ENCODE measurements at regions not wholly inside any gene's neighbourhood (a gene's known extent, or its start where the extent isn't known, plus 50 kb on each side); places are given as distances from the start of the nearest gene placed in this dataset.
"Not testable (repeated sequence)": the region's sequence is repeated elsewhere in the genome, so short reads cannot be mapped to it uniquely, and the experiment has no call there.

GRCh38 chr5:154702477-154702876 lies 52.7 kb upstream of the LARP1 start:
- Histone ChIP-seq H3K4me1 (ENCODE audit: control insufficient read depth in 3 of 3, insufficient read depth in 3 of 3, low read length in 3 of 3) (peaks cover 7 to 11% (median 7%) of the 10 kb centered on the region in 3 donors), H3K27me3 (ENCODE audit: control insufficient read depth in 3 of 3, insufficient read depth in 3 of 3, low read length in 3 of 3) (no peaks in the 10 kb centered on the region), H3K9me3 (ENCODE audit: control insufficient read depth in 3 of 3, low read length in 3 of 3) (no peaks in the 10 kb centered on the region), H3K36me3 (ENCODE audit: control insufficient read depth in 3 of 3, insufficient read depth in 3 of 3, low read length in 3 of 3) (no peaks in the 10 kb centered on the region), H3K9ac (ENCODE audit: low read depth in 1 of 3, low read length in 3 of 3) (no peak overlapping the region), H3K27ac (ENCODE audit: low read depth, low read length) (no peak overlapping the region), H3K4me3 (ENCODE audit: low read length in 3 of 3) (no peak overlapping the region)

GRCh38 chr5:154701725-154702124 lies 53.5 kb upstream of the LARP1 start:
- H3K27ac ChIP-seq (ENCODE audit: low read depth, low read length): peak overlapping the region; percentile 47

GRCh38 chr5:154701181-154701580 lies 54.0 kb upstream of the LARP1 start:
- no peak overlapping the region for H3K9ac ChIP-seq (ENCODE audit: low read depth in 1 of 3, low read length in 3 of 3)
- H3K9me3 ChIP-seq (ENCODE audit: control insufficient read depth in 3 of 3, low read length in 3 of 3): no peaks in the 10 kb centered on the region
- H3K27ac ChIP-seq (ENCODE audit: low read depth, low read length): peak overlapping the region; percentile 47
- no peaks in the 10 kb centered on the region for H3K27me3 ChIP-seq (ENCODE audit: control insufficient read depth in 3 of 3, insufficient read depth in 3 of 3, low read length in 3 of 3)
- peaks cover 7 to 11% (median 7%) of the 10 kb centered on the region in 3 donors for H3K4me1 ChIP-seq (ENCODE audit: control insufficient read depth in 3 of 3, insufficient read depth in 3 of 3, low read length in 3 of 3)
- H3K36me3 ChIP-seq (ENCODE audit: control insufficient read depth in 3 of 3, insufficient read depth in 3 of 3, low read length in 3 of 3): no peaks in the 10 kb centered on the region
- no peak overlapping the region for H3K4me3 ChIP-seq (ENCODE audit: low read length in 3 of 3)

More at GRCh38 chr5:154701725-154702124, 53.5 kb upstream of the LARP1 start:
- not testable (repeated sequence) for H3K27me3 ChIP-seq (ENCODE audit: control insufficient read depth in 3 of 3, insufficient read depth in 3 of 3, low read length in 3 of 3); H3K36me3 ChIP-seq (ENCODE audit: control insufficient read depth in 3 of 3, insufficient read depth in 3 of 3, low read length in 3 of 3); H3K9me3 ChIP-seq (ENCODE audit: control insufficient read depth in 3 of 3, low read length in 3 of 3); H3K9ac ChIP-seq (ENCODE audit: low read depth in 1 of 3, low read length in 3 of 3)
- peaks cover 7 to 11% (median 7%) of the 10 kb centered on the region in 3 donors for H3K4me1 ChIP-seq (ENCODE audit: control insufficient read depth in 3 of 3, insufficient read depth in 3 of 3, low read length in 3 of 3)
- H3K4me3 ChIP-seq (ENCODE audit: low read length in 3 of 3): peak overlapping the region in 1 of 3 donors; percentile 4

GRCh38 chr5:154700289-154700928 lies 54.8 kb upstream of the LARP1 start:
- peaks cover 7 to 11% (median 7%) of the 10 kb centered on the region in 3 donors for H3K4me1 ChIP-seq (ENCODE audit: control insufficient read depth in 3 of 3, insufficient read depth in 3 of 3, low read length in 3 of 3)
- not testable (repeated sequence) for H3K36me3 ChIP-seq (ENCODE audit: control insufficient read depth in 3 of 3, insufficient read depth in 3 of 3, low read length in 3 of 3); H3K9ac ChIP-seq (ENCODE audit: low read depth in 1 of 3, low read length in 3 of 3); H3K9me3 ChIP-seq (ENCODE audit: control insufficient read depth in 3 of 3, low read length in 3 of 3); H3K27ac ChIP-seq (ENCODE audit: low read depth, low read length); H3K4me3 ChIP-seq (ENCODE audit: low read length in 3 of 3); H3K27me3 ChIP-seq (ENCODE audit: control insufficient read depth in 3 of 3, insufficient read depth in 3 of 3, low read length in 3 of 3)

- Histone ChIP-seq H3K9me3 (ENCODE audit: control insufficient read depth in 3 of 3, low read length in 3 of 3) (no peaks in the 10 kb centered on the region), H3K27ac (ENCODE audit: low read depth, low read length) (no peak overlapping the region), H3K36me3 (ENCODE audit: control insufficient read depth in 3 of 3, insufficient read depth in 3 of 3, low read length in 3 of 3) (no peaks in the 10 kb centered on the region), H3K4me1 (ENCODE audit: control insufficient read depth in 3 of 3, insufficient read depth in 3 of 3, low read length in 3 of 3) (peaks cover 7 to 11% (median 7%) of the 10 kb centered on the region in 3 donors), H3K4me3 (ENCODE audit: low read length in 3 of 3) (no peak overlapping the region), H3K9ac (ENCODE audit: low read depth in 1 of 3, low read length in 3 of 3) (no peak overlapping the region), H3K27me3 (ENCODE audit: control insufficient read depth in 3 of 3, insufficient read depth in 3 of 3, low read length in 3 of 3) (no peaks in the 10 kb centered on the region)
Measured at GRCh38 chr5:154698763-154699162, 56.4 kb upstream of the LARP1 start.

GRCh38 chr5:154697371-154697770 lies 57.8 kb upstream of the LARP1 start:
- Histone ChIP-seq H3K27ac (ENCODE audit: low read depth, low read length) (no peak overlapping the region), H3K4me3 (ENCODE audit: low read length in 3 of 3) (no peak overlapping the region), H3K27me3 (ENCODE audit: control insufficient read depth in 3 of 3, insufficient read depth in 3 of 3, low read length in 3 of 3) (no peaks in the 10 kb centered on the region), H3K9me3 (ENCODE audit: control insufficient read depth in 3 of 3, low read length in 3 of 3) (no peaks in the 10 kb centered on the region), H3K4me1 (ENCODE audit: control insufficient read depth in 3 of 3, insufficient read depth in 3 of 3, low read length in 3 of 3) (peaks cover 7 to 11% (median 7%) of the 10 kb centered on the region in 3 donors), H3K9ac (ENCODE audit: low read depth in 1 of 3, low read length in 3 of 3) (no peak overlapping the region), H3K36me3 (ENCODE audit: control insufficient read depth in 3 of 3, insufficient read depth in 3 of 3, low read length in 3 of 3) (no peaks in the 10 kb centered on the region)

- Histone ChIP-seq H3K36me3 (ENCODE audit: control insufficient read depth in 3 of 3, insufficient read depth in 3 of 3, low read length in 3 of 3) (no peaks in the 10 kb centered on the region), H3K4me1 (ENCODE audit: control insufficient read depth in 3 of 3, insufficient read depth in 3 of 3, low read length in 3 of 3) (peaks cover 6 to 14% (median 6%) of the 10 kb centered on the region in 3 donors), H3K4me3 (ENCODE audit: low read length in 3 of 3) (no peak overlapping the region), H3K27me3 (ENCODE audit: control insufficient read depth in 3 of 3, insufficient read depth in 3 of 3, low read length in 3 of 3) (no peaks in the 10 kb centered on the region), H3K27ac (ENCODE audit: low read depth, low read length) (no peak overlapping the region), H3K9ac (ENCODE audit: low read depth in 1 of 3, low read length in 3 of 3) (no peak overlapping the region), H3K9me3 (ENCODE audit: control insufficient read depth in 3 of 3, low read length in 3 of 3) (no peaks in the 10 kb centered on the region)
Measured at GRCh38 chr5:154696891-154697290, 58.3 kb upstream of the LARP1 start.

GRCh38 chr5:154694159-154694558 lies 61.0 kb upstream of the LARP1 start:
- H3K4me1 ChIP-seq (ENCODE audit: control insufficient read depth in 3 of 3, insufficient read depth in 3 of 3, low read length in 3 of 3): peaks cover 4 to 10% (median 4%) of the 10 kb centered on the region in 3 donors

GRCh38 chr5:154690488-154690887 lies 64.7 kb upstream of the LARP1 start:
- Histone ChIP-seq H3K27ac (ENCODE audit: low read depth, low read length) (no peak overlapping the region), H3K27me3 (ENCODE audit: control insufficient read depth in 3 of 3, insufficient read depth in 3 of 3, low read length in 3 of 3) (no peaks in the 10 kb centered on the region), H3K36me3 (ENCODE audit: control insufficient read depth in 3 of 3, insufficient read depth in 3 of 3, low read length in 3 of 3) (no peaks in the 10 kb centered on the region), H3K9me3 (ENCODE audit: control insufficient read depth in 3 of 3, low read length in 3 of 3) (no peaks in the 10 kb centered on the region), H3K4me1 (ENCODE audit: control insufficient read depth in 3 of 3, insufficient read depth in 3 of 3, low read length in 3 of 3) (peaks cover 4 to 10% (median 4%) of the 10 kb centered on the region in 3 donors), H3K9ac (ENCODE audit: low read depth in 1 of 3, low read length in 3 of 3) (no peak overlapping the region), H3K4me3 (ENCODE audit: low read length in 3 of 3) (no peak overlapping the region)

More at GRCh38 chr5:154694159-154694558, 61.0 kb upstream of the LARP1 start:
- H3K9me3 ChIP-seq (ENCODE audit: control insufficient read depth in 3 of 3, low read length in 3 of 3): no peaks in the 10 kb centered on the region
- no peak overlapping the region for H3K27ac ChIP-seq (ENCODE audit: low read depth, low read length)
- H3K27me3 ChIP-seq (ENCODE audit: control insufficient read depth in 3 of 3, insufficient read depth in 3 of 3, low read length in 3 of 3): no peaks in the 10 kb centered on the region
- H3K9ac ChIP-seq (ENCODE audit: low read depth in 1 of 3, low read length in 3 of 3): no peak overlapping the region
- H3K4me3 ChIP-seq (ENCODE audit: low read length in 3 of 3): no peak overlapping the region
- H3K36me3 ChIP-seq (ENCODE audit: control insufficient read depth in 3 of 3, insufficient read depth in 3 of 3, low read length in 3 of 3): no peaks in the 10 kb centered on the region

GRCh38 chr5:154686490-154686889 lies 68.7 kb upstream of the LARP1 start:
- Histone ChIP-seq H3K27me3 (ENCODE audit: control insufficient read depth in 3 of 3, insufficient read depth in 3 of 3, low read length in 3 of 3) (no peaks in the 10 kb centered on the region), H3K27ac (ENCODE audit: low read depth, low read length) (no peak overlapping the region), H3K4me3 (ENCODE audit: low read length in 3 of 3) (no peak overlapping the region), H3K9me3 (ENCODE audit: control insufficient read depth in 3 of 3, low read length in 3 of 3) (no peaks in the 10 kb centered on the region), H3K9ac (ENCODE audit: low read depth in 1 of 3, low read length in 3 of 3) (no peak overlapping the region), H3K4me1 (ENCODE audit: control insufficient read depth in 3 of 3, insufficient read depth in 3 of 3, low read length in 3 of 3) (peaks cover 7 to 25% (median 12%) of the 10 kb centered on the region in 3 donors), H3K36me3 (ENCODE audit: control insufficient read depth in 3 of 3, insufficient read depth in 3 of 3, low read length in 3 of 3) (no peaks in the 10 kb centered on the region)
